ENCODE measurements at regions not wholly inside any gene's neighbourhood (a gene's known extent, or its start where the extent isn't known, plus 50 kb on each side); places are given as distances from the start of the nearest gene placed in this dataset.

DNA sequence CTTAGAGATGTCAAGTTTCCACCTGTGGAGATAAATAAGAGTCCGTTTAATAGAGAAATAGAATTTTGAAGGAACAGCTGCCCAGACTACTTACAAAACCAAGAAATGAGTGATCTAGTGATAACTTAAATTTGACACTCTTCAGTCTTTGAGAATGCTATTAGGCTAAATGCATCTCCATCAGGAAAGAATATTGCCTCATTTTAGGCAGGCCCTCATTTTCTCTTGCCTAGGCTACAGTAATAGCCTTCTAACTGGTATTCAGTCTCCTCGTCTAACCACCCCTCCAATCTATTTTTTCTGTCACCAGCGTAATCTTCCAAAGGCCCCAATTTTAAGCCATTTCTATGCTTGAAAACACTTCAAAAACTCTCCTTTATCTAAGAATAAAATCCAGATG lies 537.8 kb upstream of the CA10 start:
- Histone ChIP-seq H2AK9ac (replicated peaks; ENCODE audit: low read depth, low read length, poor library complexity) (no peak overlapping the region), H3K27me3 (ENCODE audit: control insufficient read depth, insufficient read depth, low read length) (no peaks in the 10 kb centered on the region), H2AFZ (replicated peaks; ENCODE audit: low read length, poor library complexity) (no peak overlapping the region), H4K8ac (ENCODE audit: low read depth in 2 of 2, low read length in 2 of 2) (no peak overlapping the region), H3K14ac (replicated peaks; ENCODE audit: low read depth, low read length) (no peak overlapping the region), H3K36me3 (ENCODE audit: control insufficient read depth, insufficient read depth, low read length) (no peaks in the 10 kb centered on the region), H3K79me1 (ENCODE audit: low read depth in 1 of 2, low read length in 2 of 2) (no peaks in the 10 kb centered on the region), H3K9me3 (ENCODE audit: control insufficient read depth, insufficient read depth, low read length) (peaks cover 5% of the 10 kb centered on the region; the same call in 1 of the 2 replicates), H2BK120ac (ENCODE audit: low read depth, low read length) (no peak overlapping the region), H3K56ac (ENCODE audit: extremely low read depth, insufficient read depth, low read length) (no peak overlapping the region), H2BK5ac (ENCODE audit: low read depth, low read length, poor library complexity, severe bottlenecking) (no peak overlapping the region), H3K18ac (ENCODE audit: low read depth, low read length) (no peak overlapping the region), H2BK20ac (ENCODE audit: low read depth, low read length) (no peak overlapping the region), H4K20me1 (ENCODE audit: insufficient read depth, low read length) (no peaks in the 10 kb centered on the region), H4K5ac (ENCODE audit: low read depth, low read length) (no peak overlapping the region), H3K4me2 (ENCODE audit: low read depth, low read length) (no peak overlapping the region), H2BK15ac (ENCODE audit: low read depth, low read length) (no peak overlapping the region), H3K23ac (ENCODE audit: low read depth, low read length) (no peak overlapping the region), H3K9ac (ENCODE audit: low read depth, low read length) (no peak overlapping the region), H4K91ac (ENCODE audit: insufficient read depth, low read depth, low read length) (no peak overlapping the region), H3K27ac (ENCODE audit: insufficient read depth, low read length) (no peak overlapping the region), H3K9me1 (ENCODE audit: insufficient read depth, low read length) (no peaks in the 10 kb centered on the region), H3K4me1 (ENCODE audit: control insufficient read depth, insufficient read depth, low read length) (no peaks in the 10 kb centered on the region), H3K4ac (ENCODE audit: low read depth, low read length) (no peak overlapping the region), H3K4me3 (ENCODE audit: insufficient read depth, low read depth, low read length) (no peak overlapping the region), H2AK5ac (ENCODE audit: low read depth, low read length) (no peak overlapping the region)
- DNase-seq = no peak
- no peak for TF ChIP-seq SMC3 (IDR thresholded peaks at IDR 0.05; ENCODE audit: low read depth, low read length)
- no peak for TF ChIP-seq MXI1 (IDR thresholded peaks at IDR 0.05; ENCODE audit: borderline replicate concordance, low read depth, low read length)
- no peak for TF ChIP-seq CHD1 (IDR thresholded peaks at IDR 0.05; ENCODE audit: low read depth, low read length)
- TF ChIP-seq RCOR1 (IDR thresholded peaks at IDR 0.05; ENCODE audit: insufficient replicate concordance, low read length) = no peak
- TF ChIP-seq CEBPB (IDR thresholded peaks at IDR 0.05; ENCODE audit: low read depth, low read length) = no peak
- no peak for TF ChIP-seq RAD21 (IDR thresholded peaks at IDR 0.05; ENCODE audit: low read length)
- TF ChIP-seq CTCF (conservative IDR thresholded peaks at IDR 0.05; ENCODE audit: low read depth, low read length) = no peak
- TF ChIP-seq BHLHE40 (IDR thresholded peaks at IDR 0.05; ENCODE audit: low read depth, low read length) = no peak
- TF ChIP-seq RFX5 (IDR thresholded peaks at IDR 0.05; ENCODE audit: low read depth, low read length) = no peak
- TF ChIP-seq MAFK (IDR thresholded peaks at IDR 0.05; ENCODE audit: low read depth, low read length) = no peak
- TF ChIP-seq POLR2A (IDR thresholded peaks at IDR 0.05; ENCODE audit: low read depth, low read length) = no peak
- no peak for TF ChIP-seq MAZ (IDR thresholded peaks at IDR 0.05; ENCODE audit: borderline replicate concordance, low read depth, low read length)
- no peak for TF ChIP-seq FOS (IDR thresholded peaks at IDR 0.05; ENCODE audit: low read depth, low read length)
- no peak for TF ChIP-seq NFE2L2 (IDR thresholded peaks at IDR 0.05; ENCODE audit: low read depth, low read length)
- BruUV-seq (replicated peaks) = no TSS peak
- CTCF ChIA-PET = no interaction called here
- intact Hi-C loops (cut with micrococcal nuclease) = no loop called here
- in situ Hi-C loops (cut with MboI; ENCODE audit: low sequenced_read_pairs) = no loop called here
- no CpG with 5 or more reads among the region's 3 CpGs for WGBS, 2 experiments (ENCODE audit: extremely low coverage in 2 of 2, insufficient read length in 1 of 2)
- POLR2A ChIA-PET (ENCODE audit: unreplicated experiment) = no interaction called here
- dilution Hi-C loops (cut with HindIII; ENCODE audit: low sequenced_read_pairs, unreplicated experiment) = no loop called here
- no peak for ATAC-seq (ENCODE audit: low read depth)

All from IMR-90 (cell line).